ENCODE measurements at regions not wholly inside any gene's neighbourhood (a gene's known extent, or its start where the extent isn't known, plus 50 kb on each side); places are given as distances from the start of the nearest gene placed in this dataset.

DNA sequence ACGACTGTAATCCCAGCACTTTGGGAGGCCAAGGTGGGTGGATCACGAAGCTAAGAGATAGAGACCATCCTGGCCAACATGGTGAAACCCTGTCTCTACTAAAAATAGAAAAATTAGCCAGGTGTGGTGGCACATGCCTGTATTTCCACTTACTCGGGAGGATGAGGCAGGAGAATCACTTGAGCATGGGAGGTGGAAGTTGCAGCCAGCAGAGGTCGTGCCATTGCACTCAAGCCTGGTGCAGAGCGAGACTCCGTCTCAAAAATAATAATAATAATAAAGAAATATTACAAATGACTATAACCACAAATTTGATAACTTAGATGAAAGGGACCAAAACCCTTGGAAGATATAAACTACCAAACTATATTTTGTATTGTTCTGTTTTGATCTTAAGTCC is 226.3 kb upstream of the GULP1 start:
- no peak overlapping the region for H3K4me3 ChIP-seq
- H3K36me3 ChIP-seq (ENCODE audit: control insufficient read depth in 4 of 4, insufficient read depth in 4 of 4, low read length in 4 of 4) = no peaks in the 10 kb centered on the region
- ATAC-seq (ENCODE audit: insufficient read depth, low FRiP score) (no peak), DNase-seq (no peak)
- TF ChIP-seq, protein P1, sequence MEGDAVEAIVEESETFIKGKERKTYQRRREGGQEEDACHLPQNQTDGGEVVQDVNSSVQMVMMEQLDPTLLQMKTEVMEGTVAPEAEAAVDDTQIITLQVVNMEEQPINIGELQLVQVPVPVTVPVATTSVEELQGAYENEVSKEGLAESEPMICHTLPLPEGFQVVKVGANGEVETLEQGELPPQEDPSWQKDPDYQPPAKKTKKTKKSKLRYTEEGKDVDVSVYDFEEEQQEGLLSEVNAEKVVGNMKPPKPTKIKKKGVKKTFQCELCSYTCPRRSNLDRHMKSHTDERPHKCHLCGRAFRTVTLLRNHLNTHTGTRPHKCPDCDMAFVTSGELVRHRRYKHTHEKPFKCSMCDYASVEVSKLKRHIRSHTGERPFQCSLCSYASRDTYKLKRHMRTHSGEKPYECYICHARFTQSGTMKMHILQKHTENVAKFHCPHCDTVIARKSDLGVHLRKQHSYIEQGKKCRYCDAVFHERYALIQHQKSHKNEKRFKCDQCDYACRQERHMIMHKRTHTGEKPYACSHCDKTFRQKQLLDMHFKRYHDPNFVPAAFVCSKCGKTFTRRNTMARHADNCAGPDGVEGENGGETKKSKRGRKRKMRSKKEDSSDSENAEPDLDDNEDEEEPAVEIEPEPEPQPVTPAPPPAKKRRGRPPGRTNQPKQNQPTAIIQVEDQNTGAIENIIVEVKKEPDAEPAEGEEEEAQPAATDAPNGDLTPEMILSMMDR (IDR thresholded peaks at IDR 0.05; ENCODE audit: control extremely low read depth, extremely low read depth) = no peak
- H3K27me3 ChIP-seq (ENCODE audit: control insufficient read depth in 3 of 3, insufficient read depth in 3 of 3, low read length in 2 of 3) = no peaks in the 10 kb centered on the region
- H3K4me1 ChIP-seq (ENCODE audit: control insufficient read depth in 5 of 5, insufficient read depth in 5 of 5, low read length in 5 of 5) = no peaks in the 10 kb centered on the region
- H3K9ac ChIP-seq (ENCODE audit: insufficient read depth in 1 of 2, low read length in 2 of 2) = no peak overlapping the region
- 86 to 91% methylated on average over 6 of the region's 6 CpGs for WGBS, 2 donors
- H3K9me3 ChIP-seq (ENCODE audit: control insufficient read depth in 4 of 4, insufficient read depth in 3 of 4, low read length in 3 of 4) = no peaks in the 10 kb centered on the region
- no peak overlapping the region for H3K27ac ChIP-seq (ENCODE audit: low read depth in 1 of 2, low read length in 1 of 2)

- 56 to 58% methylated on average over 5 of the region's 5 CpGs for WGBS, 2 donors
- H3K36me3 ChIP-seq (ENCODE audit: control insufficient read depth in 4 of 4, insufficient read depth in 4 of 4, low read length in 4 of 4) = no peaks in the 10 kb centered on the region
- TF ChIP-seq, protein P1 (IDR thresholded peaks at IDR 0.05; ENCODE audit: control extremely low read depth, extremely low read depth) = no peak
- H3K27ac ChIP-seq (ENCODE audit: low read depth in 1 of 2, low read length in 1 of 2) = no peak overlapping the region
- H3K9me3 ChIP-seq (ENCODE audit: control insufficient read depth in 4 of 4, insufficient read depth in 3 of 4, low read length in 3 of 4) = peaks cover 0 to 7% (median 2%) of the 10 kb centered on the region in 4 donors
- H3K4me3 ChIP-seq = no peak overlapping the region
- no peak overlapping the region for H3K9ac ChIP-seq (ENCODE audit: insufficient read depth in 1 of 2, low read length in 2 of 2)
- ATAC-seq (ENCODE audit: insufficient read depth, low FRiP score) (no peak), DNase-seq (no peak)
- H3K4me1 ChIP-seq (ENCODE audit: control insufficient read depth in 5 of 5, insufficient read depth in 5 of 5, low read length in 5 of 5) = no peaks in the 10 kb centered on the region
- H3K27me3 ChIP-seq (ENCODE audit: control insufficient read depth in 3 of 3, insufficient read depth in 3 of 3, low read length in 2 of 3) = no peaks in the 10 kb centered on the region
Observed at GRCh38 chr2:188068093-188068492, 223.6 kb upstream of the GULP1 start.

GRCh38 chr2:188076149-188077056 is 215.3 kb upstream of the GULP1 start:
- Histone ChIP-seq H3K9me3 (ENCODE audit: control insufficient read depth in 4 of 4, insufficient read depth in 3 of 4, low read length in 3 of 4) (peaks cover 0 to 10% (median 9%) of the 10 kb centered on the region in 4 donors), H3K36me3 (ENCODE audit: control insufficient read depth in 4 of 4, insufficient read depth in 4 of 4, low read length in 4 of 4) (no peaks in the 10 kb centered on the region), H3K9ac (ENCODE audit: insufficient read depth in 1 of 2, low read length in 2 of 2) (no peak overlapping the region), H3K27ac (ENCODE audit: low read depth in 1 of 2, low read length in 1 of 2) (no peak overlapping the region), H3K4me3 (no peak overlapping the region), H3K4me1 (ENCODE audit: control insufficient read depth in 5 of 5, insufficient read depth in 5 of 5, low read length in 5 of 5) (no peaks in the 10 kb centered on the region), H3K27me3 (ENCODE audit: control insufficient read depth in 3 of 3, insufficient read depth in 3 of 3, low read length in 2 of 3) (no peaks in the 10 kb centered on the region)
- ATAC-seq (ENCODE audit: insufficient read depth, low FRiP score) = no peak
- 85 to 88% methylated on average over 2 of the region's 2 CpGs for WGBS, 2 donors
- TF ChIP-seq, protein P1 (IDR thresholded peaks at IDR 0.05; ENCODE audit: control extremely low read depth, extremely low read depth) = no peak
- no peak for DNase-seq

Data from lung (tissue), 11 donors.